HG02642 (cell line): ENCODE measurements at regions not wholly inside any gene's neighbourhood (a gene's known extent, or its start where the extent isn't known, plus 50 kb on each side); places are given as distances from the start of the nearest gene placed in this dataset.
"Not testable (repeated sequence)": the region's sequence is repeated elsewhere in the genome, so short reads cannot be mapped to it uniquely, and the experiment has no call there.

Experiments
- ATAC-seq: cut with Tn5 transposase; IDR thresholded peaks from one replicate; pipeline ENCODE4 v1.9.1; 2021; ENCODE audit warnings: mild to moderate bottlenecking; ENCODE audit not compliant: unreplicated experiment, poor library complexity

DNA sequence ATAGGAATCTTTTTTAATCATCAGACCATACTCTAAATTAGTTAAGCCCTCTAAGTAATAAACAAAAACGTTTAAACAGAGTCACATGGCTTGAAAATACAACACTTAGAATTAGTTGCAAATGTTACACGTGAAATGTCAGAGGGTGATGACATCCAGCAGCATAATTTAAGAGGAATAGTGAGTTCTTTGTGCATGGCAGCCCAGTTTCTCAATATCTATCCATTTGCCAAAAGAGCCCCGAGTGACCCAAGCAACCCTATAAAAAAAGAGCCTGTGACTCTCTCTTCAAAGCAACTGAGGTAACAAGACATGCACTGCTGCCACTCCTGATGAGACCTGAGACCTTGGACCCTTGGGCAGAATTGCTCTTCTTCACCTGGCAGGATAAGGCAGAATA lies 96.9 kb upstream of the RASA1 start:
- no peak for ATAC-seq

DNA sequence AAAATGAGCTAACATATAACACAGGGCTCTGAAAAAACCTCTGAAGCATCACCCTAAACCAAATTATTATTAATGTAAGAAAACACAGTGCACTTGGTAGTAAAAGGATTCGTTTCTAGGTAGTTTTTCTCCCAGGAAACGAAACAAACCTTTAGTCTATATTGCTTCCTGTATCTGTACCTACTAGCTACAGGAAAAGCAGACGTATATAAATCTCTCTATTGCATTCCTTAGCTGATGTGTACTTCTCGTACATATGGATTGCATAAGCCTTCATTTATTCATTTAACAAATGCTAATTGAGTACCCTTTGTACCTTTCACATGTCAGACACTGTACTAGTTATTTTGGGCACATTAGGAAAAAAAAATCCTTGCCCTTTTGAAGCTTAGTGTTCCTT lies 85.0 kb upstream of the RASA1 start:
- no peak for ATAC-seq

DNA sequence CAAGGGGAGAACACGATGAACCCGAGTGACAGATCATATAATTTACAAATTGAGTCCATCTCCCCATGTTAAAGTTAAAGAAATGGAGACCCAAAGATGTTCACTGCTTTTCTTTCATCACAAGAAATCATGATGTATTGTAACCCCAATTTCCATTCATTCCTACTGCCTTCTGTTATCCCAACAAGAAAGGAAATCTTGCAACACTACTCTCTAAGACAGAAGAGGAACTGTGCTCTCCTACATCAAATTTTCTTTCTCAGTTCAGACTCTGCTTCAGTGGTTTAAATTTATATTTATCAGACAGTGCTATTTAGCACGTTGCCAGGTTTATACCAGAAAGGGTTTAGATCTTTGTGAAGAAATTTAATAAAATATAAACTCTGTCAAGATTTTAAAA lies 83.8 kb upstream of the RASA1 start:
- no peak for ATAC-seq

DNA sequence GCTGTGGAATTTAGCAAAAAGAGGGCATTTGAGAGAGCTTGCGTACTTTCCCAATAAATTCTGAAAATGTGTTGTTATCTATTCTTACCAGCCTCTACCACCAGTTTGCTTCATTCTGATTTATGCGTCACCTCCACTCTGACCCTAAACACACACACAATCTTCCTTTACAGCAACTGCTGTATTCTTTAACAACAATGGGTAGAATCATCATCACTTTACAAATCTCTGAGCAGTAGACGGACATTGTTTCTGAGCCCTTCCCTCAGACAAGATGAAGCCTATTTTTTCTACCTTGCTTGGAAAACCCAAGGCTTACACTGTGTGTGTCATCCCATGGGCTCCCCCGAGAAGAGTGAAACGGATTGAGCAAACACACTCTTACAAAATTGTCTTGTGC lies 83.1 kb upstream of the RASA1 start:
- ATAC-seq, result no peak

DNA sequence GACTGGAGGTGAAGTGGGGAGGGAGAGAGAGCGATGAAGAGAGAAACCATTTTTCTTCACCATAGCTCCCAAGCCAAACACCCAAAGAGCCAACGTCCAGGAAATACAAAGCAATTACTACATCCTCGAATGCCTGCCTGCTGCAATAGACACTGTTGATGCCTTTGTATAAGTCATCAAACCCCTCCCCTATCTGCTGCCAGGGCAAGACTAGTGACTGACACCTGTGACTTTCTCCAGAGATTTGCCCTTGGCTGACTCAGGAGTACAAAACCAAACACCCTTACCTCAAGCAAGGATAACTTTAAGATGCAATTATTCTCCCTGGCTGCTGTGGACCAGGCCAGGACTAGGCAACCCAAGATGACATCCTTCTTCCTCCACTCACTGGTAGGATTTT lies 81.8 kb upstream of the RASA1 start:
- no peak for ATAC-seq

DNA sequence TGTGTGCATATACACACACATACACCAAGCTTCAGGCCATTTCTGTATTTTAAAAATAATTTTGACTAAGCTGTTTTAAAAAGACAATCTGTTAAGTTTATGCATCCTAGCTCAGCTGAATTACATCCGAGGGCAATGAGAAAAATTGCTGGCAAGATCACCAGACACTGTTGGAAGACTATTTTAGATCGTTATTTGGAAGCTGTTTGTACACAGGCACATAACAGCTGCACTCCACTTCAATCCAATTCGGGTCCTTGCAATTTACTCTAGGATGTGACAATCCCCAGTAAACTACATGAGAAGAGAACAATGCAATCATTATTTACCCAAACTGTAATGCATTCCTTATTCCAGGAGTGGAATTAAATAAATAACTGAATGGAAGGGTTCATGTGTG lies 79.3 kb upstream of the RASA1 start:
- no peak for ATAC-seq

DNA sequence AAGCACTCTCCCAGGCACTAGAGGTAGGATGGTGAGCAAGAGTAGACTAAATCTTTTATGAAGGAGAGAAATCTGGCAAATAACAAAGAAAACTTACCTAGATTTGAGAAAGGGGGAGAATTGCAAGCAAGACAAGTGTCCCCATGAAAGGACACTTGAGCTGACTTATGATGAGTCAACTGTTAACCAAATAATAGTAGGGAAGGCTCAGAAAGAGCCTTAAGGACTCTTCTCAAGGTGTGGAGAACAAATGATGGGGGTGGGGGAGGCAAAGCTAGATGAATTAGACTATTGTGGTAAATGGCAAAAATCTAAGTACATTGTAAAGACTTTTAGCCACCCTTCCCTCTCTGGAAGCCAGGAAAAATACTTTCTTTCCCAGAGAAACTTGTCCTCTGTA lies 77.6 kb upstream of the RASA1 start:
- no peak for ATAC-seq

DNA sequence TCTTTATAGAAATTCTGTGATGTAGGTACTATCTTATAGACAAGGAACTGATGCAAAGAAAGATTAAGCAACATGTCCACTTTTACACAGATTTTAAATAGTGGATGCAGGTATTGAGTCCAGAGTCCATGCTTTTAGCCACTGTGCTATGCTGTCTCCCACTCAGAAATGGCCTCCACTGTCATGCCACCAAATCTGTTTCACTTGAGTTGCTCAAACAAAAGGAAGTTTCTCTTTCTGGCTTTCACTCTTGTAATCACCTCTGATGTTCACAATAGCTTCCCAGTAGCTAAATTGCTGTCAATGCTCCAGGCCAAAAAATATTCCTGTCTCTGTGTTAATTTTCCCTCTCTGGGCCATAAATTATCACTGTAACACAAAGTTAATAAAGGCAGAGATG lies 77.0 kb upstream of the RASA1 start:
- ATAC-seq, result peak; percentile 59

DNA sequence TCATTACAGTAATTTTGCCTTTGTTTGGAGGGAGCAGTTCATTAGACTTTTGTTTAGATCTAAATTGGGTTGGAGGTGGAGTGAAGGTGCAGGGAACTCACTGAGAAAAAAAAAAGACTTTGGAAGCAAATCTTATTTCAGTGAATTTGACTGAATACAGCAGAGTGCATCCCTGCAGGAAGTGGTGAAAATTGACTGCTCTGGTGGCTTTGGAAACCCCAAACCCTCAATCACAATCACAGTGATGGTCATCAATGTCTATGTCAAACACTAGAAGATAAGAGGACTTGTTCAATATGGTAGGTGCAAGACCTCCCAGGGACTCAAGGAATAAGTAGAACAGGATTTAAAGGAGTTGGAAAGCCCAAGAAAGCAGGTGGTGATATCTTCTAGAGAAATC lies 76.0 kb upstream of the RASA1 start:
- ATAC-seq, result no peak

DNA sequence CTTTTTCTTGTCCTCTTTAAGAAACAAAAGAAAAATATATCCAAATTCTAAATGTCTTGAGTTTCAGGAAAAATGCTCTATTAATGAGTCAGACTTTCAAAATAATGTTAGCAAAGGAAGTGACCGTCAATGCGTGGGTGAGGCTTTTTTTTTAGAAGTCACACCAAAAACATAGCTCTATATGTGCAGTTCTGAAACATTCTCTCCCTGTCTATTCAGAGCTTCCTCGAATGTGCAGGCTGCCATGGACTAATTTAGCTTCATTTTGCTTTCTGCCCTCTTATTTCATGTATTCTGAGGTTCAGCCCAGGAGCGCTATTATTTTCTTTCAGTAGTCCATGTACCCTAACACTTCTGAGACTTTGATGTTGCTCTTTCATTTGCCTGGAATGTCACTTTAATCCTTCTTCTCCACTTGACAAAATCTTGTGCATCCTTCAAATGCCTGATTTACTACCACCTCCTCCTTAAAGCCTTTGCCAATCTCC lies 72.5 kb upstream of the RASA1 start:
- peak; percentile 56 for ATAC-seq

DNA sequence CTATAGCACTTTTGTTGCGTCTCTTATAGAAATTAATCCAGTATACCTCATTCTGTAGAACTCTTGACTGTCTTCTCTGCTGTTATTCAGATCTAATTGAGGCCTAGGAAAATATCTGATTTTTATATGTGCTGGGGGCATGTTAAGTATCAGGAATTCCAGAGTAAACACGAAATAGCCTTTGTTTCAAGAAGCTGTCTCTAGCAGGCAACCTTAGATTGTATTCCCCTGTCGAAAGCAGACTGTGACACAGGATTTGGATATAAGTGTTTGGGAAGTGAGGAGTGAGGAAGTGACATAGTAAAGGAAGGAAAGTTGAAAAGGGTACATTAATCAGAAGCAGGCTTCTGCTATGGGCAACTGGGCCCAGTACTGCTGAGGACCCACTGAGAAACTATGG lies 72.1 kb upstream of the RASA1 start:
- ATAC-seq, result no peak

DNA sequence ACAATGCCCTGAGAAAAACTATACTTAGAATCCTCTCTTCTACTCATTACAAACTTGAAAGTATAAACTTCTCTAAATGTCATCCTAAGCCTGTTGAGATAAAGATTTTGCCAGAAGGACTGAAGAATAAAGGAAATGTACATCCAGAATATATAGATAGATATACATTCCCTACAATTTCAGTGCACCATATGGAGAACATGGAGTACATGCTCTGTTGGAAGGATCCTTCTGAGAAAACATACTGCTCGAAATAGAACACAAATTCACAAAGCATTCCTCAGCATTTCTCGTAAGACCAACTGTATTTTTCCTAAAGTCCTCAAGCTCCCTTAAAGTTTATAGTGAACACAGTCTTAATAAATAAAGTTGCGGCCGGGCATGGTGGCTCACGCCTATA lies 69.7 kb upstream of the RASA1 start:
- no peak for ATAC-seq

DNA sequence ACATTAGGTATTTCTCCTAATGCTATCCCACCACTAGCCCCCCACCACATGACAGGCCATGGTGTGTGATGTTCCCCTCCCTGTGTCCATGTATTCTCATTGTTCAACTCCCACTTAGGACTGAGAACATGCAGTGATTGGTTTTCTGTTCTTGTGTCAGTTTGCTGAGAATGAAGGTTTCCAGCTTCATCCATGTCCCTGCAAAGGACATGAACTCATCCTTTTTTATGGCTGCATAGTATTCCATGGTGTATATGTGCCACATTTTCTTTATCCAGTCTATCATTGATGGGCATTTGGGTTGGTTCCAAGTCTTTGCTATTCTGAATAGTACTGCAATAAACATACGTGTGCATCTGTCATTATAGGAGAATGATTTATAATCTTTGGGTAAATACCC lies 68.4 kb upstream of the RASA1 start:
- not testable (repeated sequence) for ATAC-seq

DNA sequence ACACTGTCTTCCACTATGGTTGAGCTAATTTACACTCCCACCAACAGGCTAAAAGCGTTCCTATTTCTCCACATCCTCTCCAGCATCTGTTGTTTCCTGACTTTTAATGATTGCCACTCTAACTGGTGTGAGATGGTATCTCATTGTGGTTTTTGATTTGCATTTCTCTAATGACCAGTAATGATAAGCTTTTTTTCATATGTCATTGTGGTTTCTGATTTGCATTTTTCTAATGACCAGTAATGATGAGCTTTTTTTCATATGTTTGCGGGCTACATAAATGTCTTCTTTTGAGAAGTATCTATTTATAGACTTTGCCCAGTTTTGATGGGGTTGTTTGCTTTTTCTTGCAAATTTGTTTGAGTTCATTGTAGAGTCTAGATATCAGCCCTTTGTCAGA lies 68.0 kb upstream of the RASA1 start:
- ATAC-seq, result not testable (repeated sequence)

DNA sequence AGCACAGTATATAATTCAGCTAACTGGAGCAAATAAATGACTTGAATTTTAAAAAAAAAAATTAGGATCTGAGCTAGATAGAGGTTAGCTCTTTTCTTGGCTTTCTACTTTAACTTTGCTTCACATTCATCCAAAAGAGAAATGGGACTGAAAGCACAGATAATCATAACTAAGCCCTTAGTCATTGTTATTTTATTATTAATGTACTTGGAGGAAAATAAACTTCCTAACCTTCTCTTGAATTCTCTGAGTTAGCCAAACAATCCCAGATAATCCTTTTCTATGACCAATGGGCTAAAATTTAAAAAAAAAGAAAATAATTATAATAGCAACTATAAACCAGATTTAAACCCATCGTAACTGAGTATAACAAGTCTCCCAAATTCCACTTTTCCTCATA lies 57.6 kb upstream of the RASA1 start:
- ATAC-seq, result no peak

DNA sequence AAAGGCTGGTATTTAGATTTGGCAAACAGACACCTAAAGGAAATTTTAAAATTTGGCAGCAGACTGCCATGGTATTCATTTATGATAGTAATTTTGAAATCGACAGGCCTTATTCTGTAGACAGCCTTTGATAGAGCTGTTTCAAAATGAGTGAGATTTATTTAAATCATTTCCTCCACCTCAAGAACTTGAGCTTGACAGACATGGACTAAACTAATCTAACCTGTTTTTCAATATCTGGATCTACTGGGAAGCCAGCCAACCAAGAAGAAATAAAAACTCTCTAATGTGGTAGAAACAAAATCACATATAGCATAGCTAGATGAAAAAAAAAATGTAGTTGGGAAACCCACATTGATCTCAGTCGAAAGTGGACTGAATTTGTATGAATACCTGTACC lies 56.9 kb upstream of the RASA1 start:
- ATAC-seq, result no peak

DNA sequence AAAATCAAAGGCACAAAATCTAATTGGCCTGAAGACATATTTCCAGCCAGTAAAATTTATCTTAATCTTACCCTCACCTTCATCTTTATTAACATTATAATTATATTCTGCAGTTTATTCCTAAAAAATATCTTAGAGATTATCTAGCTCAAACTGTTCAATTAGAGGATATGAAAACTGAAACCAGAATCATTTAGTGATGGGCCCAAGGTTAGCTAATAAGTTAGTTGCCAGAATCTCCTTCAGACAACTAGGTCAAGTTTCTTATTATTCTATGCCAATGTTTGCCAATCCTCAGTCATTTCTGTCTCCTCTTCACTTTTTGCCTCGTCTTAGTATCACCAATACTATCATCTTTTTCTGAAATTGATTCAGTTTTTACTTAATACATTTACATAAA lies 56.0 kb upstream of the RASA1 start:
- ATAC-seq, result no peak

DNA sequence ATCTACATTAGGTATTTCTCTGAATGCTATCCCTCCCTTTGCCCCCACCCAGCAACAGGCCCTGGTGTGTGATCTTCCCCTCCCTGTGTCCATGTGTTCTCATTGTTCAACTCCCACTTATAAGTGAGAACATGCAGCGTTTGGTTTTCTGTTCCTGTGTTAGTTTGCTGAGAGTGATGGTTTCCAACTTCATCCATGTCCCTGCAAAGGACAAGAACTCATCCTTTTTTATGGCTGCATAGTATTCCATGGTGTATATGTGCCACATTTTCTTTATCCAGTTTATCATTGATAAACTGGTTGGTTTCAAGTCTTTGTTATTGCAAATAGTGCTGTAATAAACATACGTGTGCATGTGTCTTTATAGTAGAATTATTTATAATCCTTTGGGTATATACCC lies 55.5 kb upstream of the RASA1 start:
- ATAC-seq, result not testable (repeated sequence)

DNA sequence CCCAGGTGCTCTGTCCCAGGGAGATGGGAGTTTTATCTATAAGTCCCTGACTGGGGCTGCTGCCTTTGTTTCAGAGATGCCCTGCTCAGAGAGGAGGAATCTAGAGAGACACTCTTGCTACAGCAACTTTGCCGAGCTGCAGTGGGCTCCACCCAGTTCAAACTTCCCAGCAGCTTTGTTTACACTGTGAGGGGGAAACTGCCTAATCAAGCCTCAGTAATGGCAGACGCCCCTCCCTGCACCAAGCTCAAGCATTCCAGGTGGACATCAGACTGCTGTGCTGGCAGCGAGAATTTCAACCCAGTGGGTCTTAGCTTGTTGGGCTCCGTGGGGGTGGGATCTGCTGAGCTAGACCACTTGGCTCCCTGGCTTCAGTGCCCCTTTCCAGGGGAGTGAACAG lies 50.2 kb upstream of the RASA1 start:
- not testable (repeated sequence) for ATAC-seq
